H1 (cell line): ENCODE measurements at regions not wholly inside any gene's neighbourhood (a gene's known extent, or its start where the extent isn't known, plus 50 kb on each side); places are given as distances from the start of the nearest gene placed in this dataset.

Experiments used
- CTCF ChIA-PET: fragments of 300-600 bp; sonication (Branson Sonifier 250); formaldehyde crosslinking; loops from one replicate; lab custom pipeline; 2021; ENCODE audit not compliant: partially characterized antibody; lab: Charles Lee
- POLR2A ChIA-PET: fragments of 300-600 bp; sonication (Branson Sonifier 250); formaldehyde crosslinking; loops from one replicate; lab custom pipeline; 2021; ENCODE audit warnings: inconsistent platforms; ENCODE audit not compliant: partially characterized antibody; lab: Charles Lee
- DNase-seq, 2 experiments: peaks; one replicate each; pipeline versions ENCODE4 v3.0.0 to v3.0.0-alpha.2; 2010 to 2022; ENCODE audit warnings: low spot score in 2 of 2, low read depth in 1 of 2, mixed read lengths in 1 of 2
- FAIRE-seq: peaks from 2 replicates; lab custom pipeline; 2011; peaks lifted over from hg19 to GRCh38; lab: Jason Lieb, UNC
- H2AFZ ChIP-seq: 2 replicates; pipeline ENCODE4 v1.8.1; 2012; ENCODE audit warnings: low read length, inconsistent platforms
- H2AK5ac ChIP-seq: 2 replicates; pipeline ENCODE4 v1.6.1; 2013; ENCODE audit warnings: low read depth, low read length
- H2BK120ac ChIP-seq: replicated peaks from 2 replicates; pipeline ENCODE3; 2013; ENCODE audit warnings: low read depth, low read length, inconsistent platforms
- H2BK12ac ChIP-seq: 2 replicates; pipeline ENCODE4 v1.6.1; 2013; ENCODE audit warnings: low read depth, low read length
- H2BK15ac ChIP-seq: 2 replicates; pipeline ENCODE4 v1.6.1; 2013; ENCODE audit warnings: low read length
- H2BK20ac ChIP-seq: 2 replicates; pipeline ENCODE4 v1.6.1; 2013; ENCODE audit warnings: low read length
- H2BK5ac ChIP-seq: 2 replicates; pipeline ENCODE4 v1.6.1; 2013; ENCODE audit warnings: low read depth, low read length
- H3K14ac ChIP-seq: 2 replicates; pipeline ENCODE4 v1.6.1; 2013; ENCODE audit warnings: inconsistent platforms; ENCODE audit not compliant: insufficient read length
- H3K18ac ChIP-seq: 2 replicates; pipeline ENCODE4 v1.6.1; 2013; ENCODE audit warnings: low read length; ENCODE audit errors: extremely low read depth
- H3K23ac ChIP-seq: 2 replicates; pipeline ENCODE4 v1.6.1; 2013; ENCODE audit warnings: inconsistent platforms; ENCODE audit not compliant: insufficient read length
- H3K23me2 ChIP-seq: 2 replicates; pipeline ENCODE4 v1.6.1; 2013; ENCODE audit warnings: low read depth, low read length
- H3K27ac ChIP-seq: 2 replicates; pipeline ENCODE4 v1.6.1; 2011; ENCODE audit warnings: low read depth, low read length, inconsistent platforms
- H3K27me3 ChIP-seq, 4 experiments: replicated peaks in 1 of 4; 1 replicate in 1 of 4; 2 replicates in 3 of 4; pipeline versions ENCODE4 v1.6.1 to v1.8.1; 2011 to 2013; ENCODE audit warnings: low read length in 3 of 4, mild to moderate bottlenecking in 3 of 4, inconsistent platforms in 2 of 4, mixed read lengths in 2 of 4, moderate library complexity in 1 of 4; ENCODE audit not compliant: control insufficient read depth in 3 of 4, insufficient read depth in 3 of 4; ENCODE audit errors: extremely low read depth in 1 of 4
- H3K36me3 ChIP-seq, 4 experiments: 2 replicates each; pipeline versions ENCODE4 v1.6.1 to v1.8.1; 2011 to 2013; ENCODE audit warnings: mild to moderate bottlenecking in 4 of 4, low read length in 3 of 4, moderate library complexity in 2 of 4, control low read depth in 1 of 4, inconsistent platforms in 1 of 4; ENCODE audit not compliant: insufficient read depth in 4 of 4, control insufficient read depth in 2 of 4
- H3K4ac ChIP-seq: replicated peaks from 2 replicates; pipeline ENCODE3; 2013; ENCODE audit warnings: low read length, low read depth, mixed read lengths, inconsistent platforms; ENCODE audit not compliant: insufficient read length
- H3K4me1 ChIP-seq, 4 experiments: replicated peaks in 1 of 4; 1 replicate in 1 of 4; 2 replicates in 3 of 4; pipeline versions ENCODE4 v1.6.1 to v1.8.1; 2011 to 2013; ENCODE audit warnings: low read length in 3 of 4, inconsistent platforms in 2 of 4, mixed read lengths in 1 of 4; ENCODE audit not compliant: insufficient read depth in 4 of 4, control insufficient read depth in 3 of 4
- H3K4me2 ChIP-seq, 2 experiments: 2 replicates each; pipeline versions ENCODE4 v1.6.1 to v1.8.1; 2011 to 2013; ENCODE audit warnings: low read depth in 2 of 2, low read length in 2 of 2, control low read depth in 1 of 2, inconsistent platforms in 1 of 2, mild to moderate bottlenecking in 1 of 2; ENCODE audit not compliant: insufficient read depth in 1 of 2
- H3K4me3 ChIP-seq, 4 experiments: fragments of 200-600, 300-600 bp in 1 of 4; sonication (generic), shearing (Covaris generic), sonication (Bioruptor Twin) in 1 of 4; 2 replicates each; pipeline versions ENCODE4 v1.5.1 to v1.8.1; 2011 to 2016; ENCODE audit warnings: low read length in 4 of 4, low read depth in 3 of 4, control low read depth in 2 of 4, inconsistent platforms in 2 of 4, mild to moderate bottlenecking in 2 of 4, mixed read lengths in 1 of 4, moderate library complexity in 1 of 4; ENCODE audit not compliant: insufficient read depth in 2 of 4; ENCODE audit errors: extremely low read depth in 1 of 4
- H3K56ac ChIP-seq: replicated peaks from 2 replicates; pipeline ENCODE3; 2013; ENCODE audit warnings: low read depth, mild to moderate bottlenecking, mixed read lengths, low read length, inconsistent platforms; ENCODE audit not compliant: insufficient read length
- H3K79me1 ChIP-seq: 2 replicates; pipeline ENCODE4 v1.6.1; 2013; ENCODE audit warnings: low read depth, low read length, control low read depth
- H3K79me2 ChIP-seq, 2 experiments: 2 replicates each; pipeline versions ENCODE4 v1.6.1 to v1.8.1; 2012 to 2013; ENCODE audit warnings: low read length in 2 of 2, mild to moderate bottlenecking in 2 of 2, inconsistent platforms in 1 of 2; ENCODE audit not compliant: insufficient read depth in 2 of 2, control insufficient read depth in 1 of 2
- H3K9ac ChIP-seq, 4 experiments: replicated peaks in 1 of 4; 1 replicate in 1 of 4; 2 replicates in 3 of 4; pipeline versions ENCODE4 v1.6.1 to v1.8.1; 2011 to 2013; ENCODE audit warnings: low read depth in 3 of 4, low read length in 3 of 4, control low read depth in 2 of 4, mild to moderate bottlenecking in 2 of 4, moderate library complexity in 2 of 4, inconsistent platforms in 1 of 4; ENCODE audit errors: extremely low read depth in 1 of 4
- H3K9me3 ChIP-seq, 2 experiments: 2 replicates each; pipeline versions ENCODE4 v1.6.1 to v1.8.1; 2012 to 2013; ENCODE audit warnings: mild to moderate bottlenecking in 2 of 2, moderate library complexity in 2 of 2, control low read depth in 1 of 2, inconsistent platforms in 1 of 2, low read depth in 1 of 2, low read length in 1 of 2, mixed read lengths in 1 of 2; ENCODE audit not compliant: insufficient read depth in 2 of 2
- H4K20me1 ChIP-seq, 2 experiments: replicated peaks in 1 of 2; 2 replicates each; pipeline versions ENCODE3 to v1.8.1; 2011 to 2013; ENCODE audit warnings: inconsistent platforms in 2 of 2, low read length in 2 of 2, mild to moderate bottlenecking in 1 of 2; ENCODE audit not compliant: insufficient read depth in 2 of 2, control insufficient read depth in 1 of 2
- H4K5ac ChIP-seq: 2 replicates; pipeline ENCODE4 v1.6.1; 2013; ENCODE audit warnings: low read length, low read depth, mixed read lengths, inconsistent platforms; ENCODE audit not compliant: insufficient read length
- H4K8ac ChIP-seq: 2 replicates; pipeline ENCODE4 v1.8.0; 2013; ENCODE audit warnings: mild to moderate bottlenecking, moderate library complexity, low read length, inconsistent platforms; ENCODE audit not compliant: insufficient read depth; ENCODE audit errors: extremely low read depth
- H4K91ac ChIP-seq: replicated peaks from 2 replicates; pipeline ENCODE3; 2013; ENCODE audit warnings: low read length, mixed read lengths, inconsistent platforms; ENCODE audit not compliant: insufficient read length
- ATF2 ChIP-seq: IDR thresholded peaks from 2 replicates; pipeline ENCODE4 v1.6.1; 2012; ENCODE audit warnings: low read length, inconsistent platforms
- CHD2 ChIP-seq: IDR thresholded peaks from 2 replicates; pipeline ENCODE4 v1.6.1; 2012; ENCODE audit warnings: low read length, improper control_type of control experiment
- CREB1 ChIP-seq: IDR thresholded peaks from 2 replicates; pipeline ENCODE4 v1.6.1; 2012; ENCODE audit warnings: inconsistent platforms
- EGR1 ChIP-seq: IDR thresholded peaks from 2 replicates; pipeline ENCODE4 v1.6.1; 2011; ENCODE audit warnings: low read depth, low read length, borderline replicate concordance
- KDM5A ChIP-seq: fragments of 200-600 bp; IDR thresholded peaks from 2 replicates; pipeline ENCODE4 v1.7.1; 2012; ENCODE audit warnings: mild to moderate bottlenecking, low read length, inconsistent platforms, mixed read lengths
- MAX ChIP-seq: IDR thresholded peaks from 2 replicates; pipeline ENCODE4 v1.6.1; 2012; ENCODE audit warnings: inconsistent platforms
- NRF1 ChIP-seq: IDR thresholded peaks from 2 replicates; pipeline ENCODE4 v1.6.1; 2011; ENCODE audit warnings: mild to moderate bottlenecking, low read depth, low read length, improper control_type of control experiment
- POLR2AphosphoS5 ChIP-seq: IDR thresholded peaks from 2 replicates; pipeline ENCODE4 v1.6.1; 2011; ENCODE audit warnings: low read depth, low read length
- RFX5 ChIP-seq: IDR thresholded peaks from 2 replicates; pipeline ENCODE4 v1.6.1; 2011; ENCODE audit warnings: low read depth, low read length, improper control_type of control experiment, borderline replicate concordance
- SP1 ChIP-seq: IDR thresholded peaks from 2 replicates; pipeline ENCODE4 v1.6.1; 2011; ENCODE audit warnings: low read depth, low read length
- TBP ChIP-seq: IDR thresholded peaks from 2 replicates; pipeline ENCODE4 v1.6.1; 2011; ENCODE audit warnings: low read depth, low read length, improper control_type of control experiment
- WGBS, 2 experiments: shearing (Covaris generic) in 1 of 2; methylation state at CpG; one replicate each; pipeline versions ENCODE4 v1.1.6 to v1.1.7; 2013 to 2015; ENCODE audit warnings: low lambda C conversion rate in 2 of 2, mixed read lengths in 2 of 2, inconsistent platforms in 1 of 2, low coverage in 1 of 2, missing lambda C conversion rate in 1 of 2; ENCODE audit not compliant: insufficient replicate concordance in 2 of 2, insufficient coverage in 1 of 2, insufficient read length in 1 of 2; ENCODE audit errors: extremely low coverage in 1 of 2, missing lambda C conversion rate in 1 of 2; 5-methylcytosine and 5-hydroxymethylcytosine counted together
- TF ChIP-seq, protein P1 (sequence below): IDR thresholded peaks from 2 replicates; pipeline ENCODE4 v1.6.1; 2012; ENCODE audit warnings: inconsistent platforms

DNA sequence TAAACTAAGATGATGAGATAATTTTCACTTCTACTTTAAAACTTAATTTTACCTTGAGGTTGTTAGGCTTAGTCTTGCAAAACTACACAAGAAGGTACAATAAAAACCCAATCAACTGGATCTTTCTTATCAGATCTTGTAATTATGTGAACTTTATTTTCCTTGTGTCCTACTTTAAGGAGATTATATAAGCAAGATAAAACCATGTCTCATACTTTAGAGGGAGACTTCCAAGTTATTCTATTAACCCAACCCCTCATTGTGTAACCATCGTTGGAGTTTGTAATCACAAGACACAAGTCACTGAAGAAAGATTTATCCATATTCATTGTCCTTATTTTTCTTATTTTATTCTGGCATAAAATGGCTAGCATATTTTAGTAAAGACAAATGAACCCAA lies 165.6 kb downstream of the SERPINI1 start:
- H2BK120ac ChIP-seq, result no peak overlapping the region

More for the DNA sequence above, 165.6 kb downstream of the SERPINI1 start:
- H2AK5ac ChIP-seq, result no peak overlapping the region
- no peak overlapping the region for H3K56ac ChIP-seq
- H3K9ac ChIP-seq, result no peak overlapping the region
- H3K36me3 ChIP-seq, result no peaks in the 10 kb centered on the region
- no peak overlapping the region for H3K23ac ChIP-seq
- H3K9me3 ChIP-seq, result no peaks in the 10 kb centered on the region
- no peaks in the 10 kb centered on the region for H3K79me2 ChIP-seq
- no peak overlapping the region for H2BK5ac ChIP-seq
- 97% methylated on average over 1 of the region's 1 CpG; no CpG with 5 or more reads in 1 of the 2 experiments for WGBS, 2 experiments
- H3K4me2 ChIP-seq, result no peak overlapping the region
- H2BK15ac ChIP-seq, result no peak overlapping the region
- H4K5ac ChIP-seq, result no peak overlapping the region
- no peak overlapping the region for H3K14ac ChIP-seq
- no peak overlapping the region for H2BK20ac ChIP-seq
- ChIA-PET POLR2A (no interaction called here), CTCF (interaction anchor here (0.8 kb wide), 1 partner anchor 28 kb away, joined by 3 read pairs; no protein-coding TSS in a partner anchor)
- DNase-seq (no peak), FAIRE-seq (no peak)
- no peak overlapping the region for H3K18ac ChIP-seq
- H3K4me1 ChIP-seq, result no peaks in the 10 kb centered on the region
- no peaks in the 10 kb centered on the region for H3K79me1 ChIP-seq
- TF ChIP-seq EGR1, result no peak
- no peak for TF ChIP-seq TBP
- TF ChIP-seq ATF2, result no peak
- TF ChIP-seq MAX, result no peak
- TF ChIP-seq, protein P1, sequence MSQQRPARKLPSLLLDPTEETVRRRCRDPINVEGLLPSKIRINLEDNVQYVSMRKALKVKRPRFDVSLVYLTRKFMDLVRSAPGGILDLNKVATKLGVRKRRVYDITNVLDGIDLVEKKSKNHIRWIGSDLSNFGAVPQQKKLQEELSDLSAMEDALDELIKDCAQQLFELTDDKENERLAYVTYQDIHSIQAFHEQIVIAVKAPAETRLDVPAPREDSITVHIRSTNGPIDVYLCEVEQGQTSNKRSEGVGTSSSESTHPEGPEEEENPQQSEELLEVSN, result no peak
- TF ChIP-seq CHD2, result no peak
- TF ChIP-seq KDM5A, result no peak
- TF ChIP-seq SP1, result no peak
- no peak for TF ChIP-seq RFX5
- no peak for TF ChIP-seq CREB1
- no peak for TF ChIP-seq POLR2AphosphoS5
- TF ChIP-seq NRF1, result no peak
- no peaks in the 10 kb centered on the region for H3K27me3 ChIP-seq
- H3K4ac ChIP-seq, result no peak overlapping the region
- no peak overlapping the region for H2AFZ ChIP-seq
- no peaks in the 10 kb centered on the region for H3K23me2 ChIP-seq
- H3K27ac ChIP-seq, result no peak overlapping the region
- no peak overlapping the region for H4K91ac ChIP-seq
- H2BK12ac ChIP-seq, result no peak overlapping the region
- H4K20me1 ChIP-seq, result no peaks in the 10 kb centered on the region
- no peak overlapping the region for H3K4me3 ChIP-seq
- no peak overlapping the region for H4K8ac ChIP-seq
